ENCODE measurements at regions not wholly inside any gene's neighbourhood (a gene's known extent, or its start where the extent isn't known, plus 50 kb on each side); places are given as distances from the start of the nearest gene placed in this dataset.

- TF ChIP-seq, protein P1, sequence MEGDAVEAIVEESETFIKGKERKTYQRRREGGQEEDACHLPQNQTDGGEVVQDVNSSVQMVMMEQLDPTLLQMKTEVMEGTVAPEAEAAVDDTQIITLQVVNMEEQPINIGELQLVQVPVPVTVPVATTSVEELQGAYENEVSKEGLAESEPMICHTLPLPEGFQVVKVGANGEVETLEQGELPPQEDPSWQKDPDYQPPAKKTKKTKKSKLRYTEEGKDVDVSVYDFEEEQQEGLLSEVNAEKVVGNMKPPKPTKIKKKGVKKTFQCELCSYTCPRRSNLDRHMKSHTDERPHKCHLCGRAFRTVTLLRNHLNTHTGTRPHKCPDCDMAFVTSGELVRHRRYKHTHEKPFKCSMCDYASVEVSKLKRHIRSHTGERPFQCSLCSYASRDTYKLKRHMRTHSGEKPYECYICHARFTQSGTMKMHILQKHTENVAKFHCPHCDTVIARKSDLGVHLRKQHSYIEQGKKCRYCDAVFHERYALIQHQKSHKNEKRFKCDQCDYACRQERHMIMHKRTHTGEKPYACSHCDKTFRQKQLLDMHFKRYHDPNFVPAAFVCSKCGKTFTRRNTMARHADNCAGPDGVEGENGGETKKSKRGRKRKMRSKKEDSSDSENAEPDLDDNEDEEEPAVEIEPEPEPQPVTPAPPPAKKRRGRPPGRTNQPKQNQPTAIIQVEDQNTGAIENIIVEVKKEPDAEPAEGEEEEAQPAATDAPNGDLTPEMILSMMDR (IDR thresholded peaks at IDR 0.05) = no peak
- H3K36me3 ChIP-seq = no peaks in the 10 kb centered on the region
- no peaks in the 10 kb centered on the region for H3K27me3 ChIP-seq
- no peaks in the 10 kb centered on the region for H3K9me3 ChIP-seq
- no peak for DNase-seq (ENCODE audit: low spot score in 2 of 2)
- no peaks in the 10 kb centered on the region for H3K4me1 ChIP-seq
- intact Hi-C loops (cut with DNase I) = no loop called here
- H3K27ac ChIP-seq = no peak overlapping the region
- H3K4me3 ChIP-seq = no peak overlapping the region
These were observed 163.9 kb downstream of the ARRDC3 start for GRCh38 chr5:91219091-91219802.

- intact Hi-C loops (cut with DNase I) = no loop called here
These were observed 165.3 kb downstream of the ARRDC3 start for GRCh38 chr5:91217859-91218258.

DNA sequence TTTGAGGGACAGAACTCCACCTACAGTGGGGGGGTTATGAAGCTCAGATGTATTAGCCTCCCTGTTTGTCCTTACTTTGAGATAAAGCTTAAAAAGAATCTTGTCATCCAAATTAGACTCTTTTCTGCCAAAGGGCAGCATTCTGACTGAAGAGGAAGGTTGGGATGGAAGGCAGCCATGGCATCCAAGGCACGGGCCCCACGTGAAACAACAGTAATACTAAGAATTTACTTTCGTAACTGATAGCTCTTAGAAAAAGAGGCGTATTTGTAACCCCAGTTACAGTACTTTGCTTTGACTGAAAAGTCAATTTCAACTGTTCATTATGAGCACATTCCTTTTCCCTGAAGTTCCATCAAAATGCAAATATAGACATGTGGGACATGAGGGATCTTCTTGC is 168.5 kb downstream of the ARRDC3 start:
- Histone ChIP-seq H3K9me3 (no peaks in the 10 kb centered on the region), H3K27ac (no peak overlapping the region), H3K27me3 (no peaks in the 10 kb centered on the region), H3K4me1 (peaks cover 2 to 7% of the 10 kb centered on the region in 2 donors), H3K36me3 (no peaks in the 10 kb centered on the region), H3K4me3 (no peak overlapping the region)
- intact Hi-C loops (cut with DNase I) = no loop called here
- TF ChIP-seq, protein P1 (IDR thresholded peaks at IDR 0.05) = no peak
- DNase-seq (ENCODE audit: low spot score in 2 of 2) = no peak

More at GRCh38 chr5:91217859-91218258, 165.3 kb downstream of the ARRDC3 start:
- H3K27ac ChIP-seq = no peak overlapping the region
- H3K27me3 ChIP-seq = no peaks in the 10 kb centered on the region
- TF ChIP-seq, protein P1 (IDR thresholded peaks at IDR 0.05) = no peak
- no peaks in the 10 kb centered on the region for H3K9me3 ChIP-seq
- peaks cover 0 to 2% of the 10 kb centered on the region in 2 donors for H3K4me1 ChIP-seq
- H3K36me3 ChIP-seq = no peaks in the 10 kb centered on the region
- DNase-seq (ENCODE audit: low spot score in 2 of 2) = no peak
- no peak overlapping the region for H3K4me3 ChIP-seq

Data from ascending aorta (tissue), 2 donors.